Endothelial cell of umbilical vein (primary cell): ENCODE measurements at regions not wholly inside any gene's neighbourhood (a gene's known extent, or its start where the extent isn't known, plus 50 kb on each side); places are given as distances from the start of the nearest gene placed in this dataset.
"Not testable (repeated sequence)": the region's sequence is repeated elsewhere in the genome, so short reads cannot be mapped to it uniquely, and the experiment has no call there.

Experiments used
- BruUV-seq: library from RNA; stranded (reverse); fragments of 400-500 nt; replicated peaks from 2 replicates; lab custom pipeline; 2021; lab: Mats Ljungman, UMichigan
- CTCF ChIA-PET: fragments of 300-600, 350-600 bp; sonication (Branson Sonifier 250); formaldehyde crosslinking; loops from one replicate; lab custom pipeline; 2021; ENCODE audit warnings: antibody characterized with exemption, inconsistent platforms; lab: Charles Lee
- POLR2A ChIA-PET: fragments of 300-600, 350-600 bp; sonication (Branson Sonifier 250); formaldehyde crosslinking; loops from one replicate; lab custom pipeline; 2021; ENCODE audit warnings: antibody characterized with exemption, inconsistent platforms; lab: Charles Lee
- DNase-seq: peaks from one replicate; pipeline ENCODE4 v3.0.0-alpha.2; 2011; ENCODE audit warnings: low read depth, low spot score
- FAIRE-seq: peaks from 2 replicates; lab custom pipeline; 2011; peaks lifted over from hg19 to GRCh38; lab: Jason Lieb, UNC
- H2AFZ ChIP-seq: 2 replicates; pipeline ENCODE4 v1.6.0; 2012; ENCODE audit warnings: low read depth, low read length, control low read depth, inconsistent platforms
- H3K27ac ChIP-seq: 2 replicates; pipeline ENCODE4 v1.5.1; 2011; ENCODE audit warnings: low read depth, mild to moderate bottlenecking, control low read depth, low read length, moderate library complexity; ENCODE audit not compliant: insufficient read depth
- H3K27me3 ChIP-seq, 2 experiments: 2 replicates each; pipeline versions ENCODE4 v1.6.0 to v1.6.1; 2011; ENCODE audit warnings: low read length in 2 of 2, mixed read lengths in 1 of 2; ENCODE audit not compliant: control insufficient read depth in 2 of 2, insufficient read depth in 2 of 2
- H3K36me3 ChIP-seq, 2 experiments: 2 replicates in 1 of 2; 3 replicates in 1 of 2; pipeline ENCODE4 v1.5.1; 2011; ENCODE audit warnings: low read length in 2 of 2, mild to moderate bottlenecking in 1 of 2, moderate library complexity in 1 of 2; ENCODE audit not compliant: control insufficient read depth in 2 of 2, insufficient read depth in 2 of 2; ENCODE audit errors: extremely low read depth in 1 of 2
- H3K4me1 ChIP-seq: 3 replicates; pipeline ENCODE4 v1.5.1; 2011; ENCODE audit warnings: mild to moderate bottlenecking, low read length; ENCODE audit not compliant: control insufficient read depth, insufficient read depth; ENCODE audit errors: extremely low read depth
- H3K4me2 ChIP-seq: 2 replicates; pipeline ENCODE4 v1.6.1; 2011; ENCODE audit warnings: low read length, control low read depth, mixed read lengths; ENCODE audit not compliant: insufficient read depth
- H3K4me3 ChIP-seq, 3 experiments: fragments of 200-600 bp in 1 of 3; sonication (generic), shearing (Covaris generic) in 1 of 3; replicated peaks in 1 of 3; 2 replicates each; pipeline ENCODE4 v1.5.1; 2011 to 2016; ENCODE audit warnings: control low read depth in 3 of 3, low read length in 3 of 3, mild to moderate bottlenecking in 2 of 3, inconsistent platforms in 1 of 3, low read depth in 1 of 3, moderate library complexity in 1 of 3; ENCODE audit not compliant: insufficient read depth in 1 of 3
- H3K79me2 ChIP-seq: 2 replicates; pipeline ENCODE4 v1.6.0; 2012; ENCODE audit warnings: low read length, inconsistent platforms; ENCODE audit not compliant: control insufficient read depth, insufficient read depth
- H3K9ac ChIP-seq: replicated peaks from 2 replicates; pipeline ENCODE3; 2011; ENCODE audit warnings: low read length, control low read depth; ENCODE audit not compliant: insufficient read depth; ENCODE audit errors: extremely low read depth
- H3K9me1 ChIP-seq: replicated peaks from 3 replicates; pipeline ENCODE4 v1.6.0; 2011; ENCODE audit warnings: mild to moderate bottlenecking, low read length; ENCODE audit not compliant: control insufficient read depth, insufficient read depth; ENCODE audit errors: extremely low read depth
- H3K9me3 ChIP-seq: replicated peaks from 2 replicates; pipeline ENCODE4 v1.5.1; 2012; ENCODE audit warnings: low read length, inconsistent platforms; ENCODE audit not compliant: control insufficient read depth, insufficient read depth
- H4K20me1 ChIP-seq: replicated peaks from 2 replicates; pipeline ENCODE3; 2011; ENCODE audit warnings: mild to moderate bottlenecking, low read length; ENCODE audit not compliant: control insufficient read depth, insufficient read depth; ENCODE audit errors: extremely low read depth
- dilution Hi-C: fragments of 300-500 bp; cut with MboI; formaldehyde crosslinking; loops from one replicate; pipeline ENCODE4 v1.15.0; 2019; ENCODE audit warnings: low sequenced_read_pairs; ENCODE audit not compliant: extremely low pct_ligation_motif_present
- intact Hi-C: fragments of 100-400 bp; cut with micrococcal nuclease; formaldehyde crosslinking; loops from one replicate; pipeline ENCODE4 v1.10.0; 2022

GRCh38 chr4:49233749-49234148, 247.7 kb downstream of the CWH43 start:
- H3K27ac ChIP-seq, dilution Hi-C loops, H3K4me1 ChIP-seq, FAIRE-seq, CTCF ChIA-PET, H3K9ac ChIP-seq, H4K20me1 ChIP-seq, BruUV-seq, H3K9me3 ChIP-seq, H3K4me2 ChIP-seq, H3K4me3 ChIP-seq, H3K27me3 ChIP-seq, H3K79me2 ChIP-seq, POLR2A ChIA-PET, DNase-seq, intact Hi-C loops, H3K36me3 ChIP-seq, H3K9me1 ChIP-seq, H2AFZ ChIP-seq: not testable (repeated sequence)

- dilution Hi-C loops, H3K9ac ChIP-seq, H3K4me1 ChIP-seq, H3K9me3 ChIP-seq, H3K4me3 ChIP-seq, H2AFZ ChIP-seq, H3K36me3 ChIP-seq, intact Hi-C loops, H4K20me1 ChIP-seq, CTCF ChIA-PET, H3K27ac ChIP-seq, POLR2A ChIA-PET, H3K27me3 ChIP-seq, H3K79me2 ChIP-seq, H3K4me2 ChIP-seq, DNase-seq, BruUV-seq, FAIRE-seq, H3K9me1 ChIP-seq: not testable (repeated sequence)
Observed at GRCh38 chr4:49234382-49234781, 248.3 kb downstream of the CWH43 start.

- CTCF ChIA-PET, H3K27ac ChIP-seq, POLR2A ChIA-PET, H4K20me1 ChIP-seq, H2AFZ ChIP-seq, DNase-seq, H3K79me2 ChIP-seq, H3K9ac ChIP-seq, BruUV-seq, H3K27me3 ChIP-seq, H3K9me3 ChIP-seq, H3K4me2 ChIP-seq, H3K9me1 ChIP-seq, H3K4me1 ChIP-seq, H3K4me3 ChIP-seq, dilution Hi-C loops, intact Hi-C loops, H3K36me3 ChIP-seq, FAIRE-seq: not testable (repeated sequence)
Observed at GRCh38 chr4:49235413-49236160, 249.5 kb downstream of the CWH43 start.

GRCh38 chr4:49236474-49236873, 250.4 kb downstream of the CWH43 start:
- POLR2A ChIA-PET, H3K27ac ChIP-seq, H3K4me1 ChIP-seq, H3K27me3 ChIP-seq, FAIRE-seq, CTCF ChIA-PET, H3K4me3 ChIP-seq, H3K9ac ChIP-seq, H2AFZ ChIP-seq, dilution Hi-C loops, H3K36me3 ChIP-seq, H4K20me1 ChIP-seq, H3K79me2 ChIP-seq, H3K4me2 ChIP-seq, H3K9me1 ChIP-seq, BruUV-seq, intact Hi-C loops, H3K9me3 ChIP-seq, DNase-seq: not testable (repeated sequence)
